GM18511 (cell line): ENCODE measurements at regions not wholly inside any gene's neighbourhood (a gene's known extent, or its start where the extent isn't known, plus 50 kb on each side); places are given as distances from the start of the nearest gene placed in this dataset.
"Not testable (repeated sequence)": the region's sequence is repeated elsewhere in the genome, so short reads cannot be mapped to it uniquely, and the experiment has no call there.

Experiments used
- ATAC-seq: cut with Tn5 transposase; IDR thresholded peaks from one replicate; pipeline ENCODE4 v1.9.1; 2021; ENCODE audit warnings: mild to moderate bottlenecking, moderate library complexity; ENCODE audit not compliant: unreplicated experiment

GRCh38 chr16:17989255-17989654 lies 347.3 kb downstream of the NPIPA8 start:
- ATAC-seq: no peak

GRCh38 chr16:17988839-17989238 lies 347.7 kb downstream of the NPIPA8 start:
- no peak for ATAC-seq

- ATAC-seq: no peak
Measured at GRCh38 chr16:17986991-17987390, 349.5 kb downstream of the NPIPA8 start.

GRCh38 chr16:17984810-17985209 lies 351.7 kb downstream of the NPIPA8 start:
- ATAC-seq: no peak

DNA sequence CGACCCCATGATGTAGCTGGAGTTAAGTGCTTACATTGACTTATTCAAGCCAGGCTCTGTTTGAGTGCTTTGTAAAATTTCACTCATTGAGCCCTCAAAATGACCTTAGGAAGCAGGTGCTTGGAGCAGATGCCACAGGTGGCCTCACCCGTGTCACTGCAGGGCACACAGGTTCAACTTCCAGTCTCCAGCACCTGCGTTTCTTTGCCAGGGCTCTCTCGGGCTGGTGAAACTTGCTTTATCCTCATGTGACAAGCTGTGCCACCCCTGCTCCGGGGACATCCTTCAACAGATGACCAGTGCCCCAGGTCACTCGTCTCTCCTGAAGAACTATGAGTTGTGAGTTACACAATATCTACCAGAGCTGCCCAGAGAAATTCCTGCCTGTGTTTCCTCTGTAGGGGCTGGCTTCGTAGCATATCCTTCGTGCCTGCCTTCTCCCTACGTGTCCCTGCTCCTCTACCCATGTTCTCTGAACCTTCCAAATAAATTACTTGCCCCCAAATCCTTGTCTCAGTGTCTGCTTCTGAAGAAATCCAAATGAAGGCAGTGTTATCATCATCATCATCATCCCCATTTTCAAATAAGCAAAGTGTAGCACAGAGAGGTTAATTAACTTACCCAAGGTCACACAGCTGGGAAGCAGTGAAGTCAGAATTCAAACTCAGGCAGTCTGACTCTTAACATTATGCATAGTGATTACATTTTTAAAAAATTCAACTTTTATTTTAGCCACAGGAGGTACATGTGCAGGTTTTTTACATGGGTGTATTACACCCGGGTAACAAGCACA lies 352.5 kb downstream of the NPIPA8 start:
- ATAC-seq: no peak

DNA sequence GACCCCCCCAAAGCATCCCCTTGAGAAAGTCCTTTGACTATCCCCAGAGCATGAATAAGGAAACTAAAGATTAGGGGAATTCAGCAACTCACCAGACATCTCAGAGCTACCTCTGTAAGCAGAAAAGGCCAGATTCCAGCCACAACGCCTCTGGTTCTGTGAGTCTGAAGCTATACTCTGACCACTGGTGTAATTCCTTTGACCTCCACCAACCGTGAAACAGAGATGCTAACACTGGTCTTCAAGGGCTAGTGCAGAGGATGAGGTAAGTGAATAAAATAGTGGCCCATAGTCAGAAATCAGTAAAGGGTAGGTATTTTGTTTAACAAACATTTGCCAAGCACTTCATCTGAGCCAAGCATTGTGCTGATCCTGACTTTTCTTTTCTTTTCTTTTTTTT lies 353.4 kb downstream of the NPIPA8 start:
- no peak for ATAC-seq

GRCh38 chr16:17977260-17977659 lies 359.3 kb downstream of the NPIPA8 start:
- no peak for ATAC-seq

DNA sequence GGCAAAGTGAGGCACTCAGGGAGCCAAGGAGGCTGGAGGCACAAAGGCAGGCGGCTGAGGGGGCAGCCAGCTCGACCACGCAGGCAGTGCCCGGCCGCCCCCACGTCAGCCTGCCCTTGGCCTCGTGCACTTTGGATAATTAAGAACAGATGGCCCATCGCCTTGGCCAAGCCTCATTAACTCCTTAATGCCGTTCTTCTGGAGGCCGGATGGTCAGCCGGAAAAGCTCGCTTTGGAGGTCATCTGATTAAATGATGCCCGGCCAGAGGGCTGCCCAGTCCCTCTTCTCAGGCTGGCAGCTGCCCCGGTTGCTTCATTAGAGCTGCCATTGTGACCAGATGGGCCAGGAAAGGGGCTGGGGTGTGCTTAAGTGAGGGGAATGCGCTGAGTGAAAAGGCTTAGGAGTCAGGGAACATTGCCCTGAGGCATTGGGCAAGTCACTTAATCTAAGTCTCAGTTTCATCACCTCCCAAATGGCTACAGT lies 364.0 kb downstream of the NPIPA8 start:
- ATAC-seq: no peak

DNA sequence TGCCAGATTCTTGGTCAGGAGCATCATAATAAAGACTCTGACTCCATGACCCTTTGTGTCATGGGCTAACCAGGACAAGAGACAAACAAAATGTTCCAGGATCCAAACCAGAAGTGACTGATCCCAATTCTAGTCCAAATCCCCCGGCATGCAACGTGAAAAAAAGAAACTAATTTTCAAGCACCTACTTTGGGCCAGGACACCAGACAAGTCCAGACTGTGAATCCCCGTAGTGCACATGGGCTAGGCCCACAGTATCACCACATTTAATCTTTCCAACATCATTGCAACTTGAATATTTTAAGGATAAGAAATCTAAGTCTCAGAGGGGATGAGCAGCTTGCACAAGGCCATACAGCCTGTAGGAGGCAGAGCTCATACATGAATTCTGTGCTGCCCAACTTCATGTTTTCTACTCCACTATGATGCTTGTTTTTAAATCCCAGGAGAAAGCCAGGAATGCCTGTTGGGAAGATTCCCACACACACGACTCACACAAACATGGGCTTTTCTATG lies 365.7 kb downstream of the NPIPA8 start:
- no peak for ATAC-seq

DNA sequence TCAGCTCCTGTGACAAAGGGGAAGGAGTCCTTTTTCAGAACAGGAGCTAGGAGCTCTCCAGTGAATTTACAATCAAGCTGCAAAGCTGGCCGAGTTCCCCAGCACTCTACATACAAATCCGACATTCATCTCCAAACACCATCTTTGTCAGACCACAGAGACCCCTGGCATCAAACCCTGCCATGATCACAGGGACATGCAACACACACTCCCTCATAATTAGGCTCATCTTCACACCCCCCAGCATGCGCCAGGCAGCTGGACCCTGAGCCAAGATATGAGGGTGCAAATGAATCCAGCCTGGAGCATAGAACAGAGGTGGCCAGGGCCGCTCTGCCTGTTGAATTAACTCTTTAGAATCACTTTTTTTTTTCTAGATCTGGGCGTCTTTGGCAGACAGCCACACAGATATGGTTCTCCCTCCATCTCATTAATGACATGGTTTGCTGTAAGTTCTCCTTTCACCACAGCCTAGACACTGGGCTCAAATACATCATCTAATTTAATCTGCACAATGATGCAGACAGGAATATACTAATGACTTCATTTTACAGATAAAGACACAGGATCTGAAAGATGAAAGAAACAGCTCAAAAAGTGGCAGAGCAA lies 366.3 kb downstream of the NPIPA8 start:
- ATAC-seq: no peak

- no peak for ATAC-seq
Measured at GRCh38 chr16:17965133-17965900, 371.2 kb downstream of the NPIPA8 start.

- no peak for ATAC-seq
Measured at GRCh38 chr16:17964196-17964595, 372.3 kb downstream of the NPIPA8 start.

GRCh38 chr16:17963185-17963836 lies 373.2 kb downstream of the NPIPA8 start:
- peak; percentile 79 for ATAC-seq

DNA sequence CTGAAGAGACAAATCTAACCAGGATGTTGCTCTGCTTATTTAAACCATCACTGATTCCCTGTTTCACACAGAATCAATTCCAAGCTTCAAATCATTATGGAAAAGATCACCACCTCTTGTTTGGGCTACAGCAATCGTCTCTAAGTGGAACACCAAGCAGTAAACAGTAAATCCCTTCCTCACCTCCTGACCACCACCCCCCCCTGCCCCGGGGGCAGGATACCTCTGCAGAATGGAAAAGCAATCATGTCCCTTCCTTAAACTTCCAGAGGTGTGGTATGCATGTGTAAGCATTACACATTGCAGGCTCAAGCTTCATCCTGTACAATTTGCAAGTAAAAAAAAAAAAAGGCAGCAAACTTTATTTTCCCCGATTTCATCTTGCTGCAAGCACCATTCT lies 373.8 kb downstream of the NPIPA8 start:
- no peak for ATAC-seq

DNA sequence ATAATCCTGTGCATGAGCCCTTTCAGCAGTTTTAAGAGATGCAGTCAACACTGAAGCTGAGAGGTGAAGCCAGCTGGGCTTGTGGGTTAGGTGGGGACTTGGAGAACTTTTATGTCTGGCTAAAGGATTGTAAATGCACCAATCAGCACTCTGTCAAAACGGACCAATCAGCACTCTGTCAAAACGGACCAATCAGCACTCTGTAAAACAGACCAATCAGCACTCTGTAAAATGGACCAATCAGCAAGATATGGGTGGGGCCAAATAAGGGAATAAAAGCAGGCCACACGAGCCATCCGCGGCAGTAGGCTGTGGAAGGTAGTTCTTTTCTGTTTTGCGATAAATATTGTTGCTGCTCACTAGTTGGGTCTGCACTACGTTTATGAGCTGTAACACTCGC lies 374.7 kb downstream of the NPIPA8 start:
- ATAC-seq: not testable (repeated sequence)

DNA sequence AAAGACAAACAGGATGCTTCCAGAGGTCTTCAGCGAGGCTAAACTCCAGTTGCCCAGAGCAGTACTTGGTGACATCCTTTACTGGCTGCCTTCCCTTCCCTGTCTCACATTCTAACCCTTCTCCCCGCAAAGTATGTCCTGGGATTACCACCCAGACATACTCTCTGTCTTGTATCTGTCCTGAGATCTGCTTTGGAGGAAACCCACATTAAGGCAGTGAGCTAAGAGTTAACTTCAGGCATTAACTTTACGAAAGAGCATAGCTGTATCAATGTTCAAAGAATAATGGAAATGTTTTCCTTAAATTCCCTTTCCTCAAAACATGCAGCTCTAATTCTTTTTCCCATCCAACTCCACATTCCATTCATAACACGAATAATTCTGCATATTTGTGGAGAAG lies 385.2 kb downstream of the NPIPA8 start:
- ATAC-seq: no peak

DNA sequence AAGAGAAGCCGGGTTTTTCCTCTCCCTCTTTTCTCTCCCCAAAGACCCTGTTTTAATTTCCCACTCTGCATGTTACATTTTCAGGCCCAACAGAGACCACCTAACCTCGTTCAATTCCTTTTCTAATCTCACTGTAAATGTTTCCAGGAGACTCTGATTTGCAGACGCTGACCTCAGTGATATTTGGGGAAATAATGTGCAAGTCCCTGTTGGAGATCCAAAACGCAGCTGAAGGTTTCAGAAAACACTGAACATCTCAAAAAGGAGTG lies 386.6 kb downstream of the NPIPA8 start:
- no peak for ATAC-seq

GRCh38 chr16:17949141-17949981 lies 387.2 kb downstream of the NPIPA8 start:
- ATAC-seq: no peak

GRCh38 chr16:17947637-17948036 lies 388.9 kb downstream of the NPIPA8 start:
- no peak for ATAC-seq

DNA sequence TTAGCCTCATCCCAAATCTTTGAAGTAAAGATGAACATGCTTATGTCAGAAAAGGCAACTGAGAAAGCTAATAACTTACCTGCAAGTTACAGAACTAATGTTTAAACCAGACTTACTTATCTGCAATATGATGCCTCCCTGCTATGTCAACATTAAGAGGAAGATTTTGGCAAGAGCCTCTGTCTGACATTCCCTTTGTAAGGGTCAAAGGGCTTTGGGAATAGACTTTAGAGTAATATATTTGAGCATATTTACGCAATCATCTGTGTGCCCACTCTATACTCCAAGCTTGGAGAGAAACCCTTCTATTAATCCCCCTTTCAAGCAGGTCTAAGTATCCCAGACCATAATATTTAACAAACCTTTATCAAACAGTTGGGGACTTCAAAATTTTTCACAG lies 389.4 kb downstream of the NPIPA8 start:
- ATAC-seq: no peak
